BE2C (cell line): ENCODE measurements at regions not wholly inside any gene's neighbourhood (a gene's known extent, or its start where the extent isn't known, plus 50 kb on each side); places are given as distances from the start of the nearest gene placed in this dataset.
"Not testable (repeated sequence)": the region's sequence is repeated elsewhere in the genome, so short reads cannot be mapped to it uniquely, and the experiment has no call there.

ENCODE experiments used
- DNase-seq: peaks from one replicate; pipeline ENCODE4 v3.0.0-alpha.2; 2020
- H3K27me3 ChIP-seq: fragments of 250-450 bp; sonication (Bioruptor Pico); 2 replicates; pipeline ENCODE4 v1.5.1; 2020; ENCODE audit warnings: mild to moderate bottlenecking
- H3K36me3 ChIP-seq: fragments of 250-450 bp; sonication (Bioruptor Pico); 2 replicates; pipeline ENCODE4 v1.5.1; 2020; ENCODE audit warnings: mild to moderate bottlenecking
- H3K4me1 ChIP-seq: fragments of 250-450 bp; sonication (Bioruptor Pico); 2 replicates; pipeline ENCODE4 v1.5.1; 2020
- H3K4me3 ChIP-seq: 2 replicates; pipeline ENCODE4 v1.5.1; 2011; ENCODE audit warnings: low read depth, low read length
- H3K9me3 ChIP-seq: fragments of 250-450 bp; sonication (Bioruptor Pico); 2 replicates; pipeline ENCODE4 v1.5.1; 2020
- CTCF ChIP-seq: IDR thresholded peaks from 2 replicates; pipeline ENCODE4 v1.5.1; 2012; ENCODE audit warnings: mild to moderate bottlenecking, low read depth, low read length

GRCh38 chr21:23130308-23130707 is 2132.1 kb downstream of the NCAM2 start:
- H3K4me1 ChIP-seq: no peaks in the 10 kb centered on the region
- TF ChIP-seq CTCF: no peak
- no peak overlapping the region for H3K4me3 ChIP-seq
- no peaks in the 10 kb centered on the region for H3K9me3 ChIP-seq
- H3K27me3 ChIP-seq: no peaks in the 10 kb centered on the region
- no peaks in the 10 kb centered on the region for H3K36me3 ChIP-seq
- no peak for DNase-seq

GRCh38 chr21:23131177-23131576 is 2133.0 kb downstream of the NCAM2 start:
- TF ChIP-seq CTCF: peak; percentile 39
- DNase-seq: no peak
- no peaks in the 10 kb centered on the region for H3K27me3 ChIP-seq
- no peaks in the 10 kb centered on the region for H3K9me3 ChIP-seq
- no peaks in the 10 kb centered on the region for H3K4me1 ChIP-seq
- no peaks in the 10 kb centered on the region for H3K36me3 ChIP-seq
- H3K4me3 ChIP-seq: no peak overlapping the region

DNA sequence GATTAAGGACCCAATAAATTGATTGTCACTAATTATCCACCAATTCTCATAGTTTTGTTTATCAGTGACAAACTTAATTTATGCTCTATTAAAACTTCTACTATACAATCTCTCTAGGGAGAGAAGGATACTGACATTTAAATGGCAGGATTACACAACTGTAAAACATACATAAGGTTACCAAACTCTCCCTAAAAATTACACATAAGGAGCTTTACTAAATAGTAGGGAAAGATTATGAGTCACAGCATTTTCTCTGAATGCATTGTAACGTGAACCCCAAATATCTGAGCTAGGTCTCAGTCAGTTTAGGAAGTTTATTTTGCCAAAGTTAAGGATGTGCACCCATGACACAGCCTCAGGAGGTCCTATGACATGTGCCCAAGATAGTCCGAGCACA is 2140.6 kb downstream of the NCAM2 start:
- no peak for TF ChIP-seq CTCF

DNA sequence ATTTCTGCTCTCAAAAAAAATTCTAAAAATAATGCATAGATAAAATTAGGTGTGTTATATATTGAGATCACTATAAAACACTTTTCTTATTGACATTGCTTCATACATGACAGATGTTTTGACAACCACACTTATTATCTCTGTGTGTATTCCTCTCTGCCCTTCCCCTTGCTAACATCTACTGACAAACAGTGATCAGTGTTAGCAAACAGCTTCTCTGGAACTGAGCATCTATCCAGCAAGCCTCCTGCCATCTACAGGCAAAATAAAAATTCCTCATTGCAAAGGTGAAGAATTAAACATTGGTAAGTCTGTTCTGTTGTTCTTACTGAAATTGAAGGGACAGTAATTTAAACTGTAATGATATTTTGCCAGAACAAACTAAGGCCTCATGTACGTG is 2153.9 kb downstream of the NCAM2 start:
- Histone ChIP-seq H3K27me3 (no peaks in the 10 kb centered on the region), H3K4me3 (no peak overlapping the region), H3K9me3 (no peaks in the 10 kb centered on the region), H3K36me3 (no peaks in the 10 kb centered on the region; the same call in 1 of the 2 replicates), H3K4me1 (no peaks in the 10 kb centered on the region)
- peak; percentile 39 for TF ChIP-seq CTCF
- DNase-seq: no peak

More for the DNA sequence above, 2140.6 kb downstream of the NCAM2 start:
- H3K4me1 ChIP-seq: 0 out of 2 replicates have a peak, but pooled peaks cover 2% of the 10 kb centered on the region
- no peaks in the 10 kb centered on the region for H3K9me3 ChIP-seq
- H3K4me3 ChIP-seq: no peak overlapping the region
- H3K27me3 ChIP-seq: no peaks in the 10 kb centered on the region
- H3K36me3 ChIP-seq: no peaks in the 10 kb centered on the region
- DNase-seq: no peak

GRCh38 chr21:23153842-23154241 is 2155.6 kb downstream of the NCAM2 start:
- H3K4me1 ChIP-seq, H3K36me3 ChIP-seq, H3K9me3 ChIP-seq, DNase-seq, H3K4me3 ChIP-seq, H3K27me3 ChIP-seq: not testable (repeated sequence)

DNA sequence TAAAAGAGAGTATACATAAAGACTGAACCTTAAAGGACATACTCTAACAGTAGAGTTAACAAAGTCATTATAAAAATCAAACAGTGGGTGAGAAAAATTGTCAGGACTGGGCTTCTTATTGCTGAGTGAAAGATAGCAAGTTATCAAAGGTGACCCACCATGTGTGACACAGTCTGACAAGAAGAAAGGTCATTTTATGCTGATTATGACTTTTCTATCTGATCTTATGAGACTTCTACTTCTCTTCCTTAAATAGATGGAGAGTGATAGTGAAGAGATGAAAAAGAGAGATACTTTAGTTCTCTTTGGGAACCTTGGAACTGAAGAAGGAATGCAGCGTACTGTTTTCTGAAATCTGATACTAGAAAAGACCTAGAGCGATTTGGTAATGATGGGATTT is 2157.1 kb downstream of the NCAM2 start:
- no peaks in the 10 kb centered on the region for H3K27me3 ChIP-seq
- no peaks in the 10 kb centered on the region; the same call in 1 of the 2 replicates for H3K36me3 ChIP-seq
- no peak for DNase-seq
- TF ChIP-seq CTCF: no peak
- no peak overlapping the region for H3K4me3 ChIP-seq
- H3K9me3 ChIP-seq: no peaks in the 10 kb centered on the region
- no peaks in the 10 kb centered on the region for H3K4me1 ChIP-seq

GRCh38 chr21:23160914-23161313 is 2162.7 kb downstream of the NCAM2 start:
- H3K4me3 ChIP-seq: no peak overlapping the region
- H3K36me3 ChIP-seq: no peaks in the 10 kb centered on the region; the same call in 1 of the 2 replicates
- no peaks in the 10 kb centered on the region for H3K9me3 ChIP-seq
- DNase-seq: no peak
- no peaks in the 10 kb centered on the region for H3K27me3 ChIP-seq
- peak; percentile 58 for TF ChIP-seq CTCF
- no peaks in the 10 kb centered on the region for H3K4me1 ChIP-seq
